ENCODE measurements at regions not wholly inside any gene's neighbourhood (a gene's known extent, or its start where the extent isn't known, plus 50 kb on each side); places are given as distances from the start of the nearest gene placed in this dataset.

GRCh38 chr10:81108516-81109199, 571.0 kb downstream of the SH2D4B start:
- Histone ChIP-seq H3K4me1 (peaks cover 19% of the 10 kb centered on the region), H3K36me3 (ENCODE audit: control insufficient read depth, insufficient read depth, low read length) (no peaks in the 10 kb centered on the region), H3K9me3 (no peaks in the 10 kb centered on the region), H3K27me3 (replicated peaks; ENCODE audit: control insufficient read depth, insufficient read depth, low read length) (no peaks in the 10 kb centered on the region), H3K4me3 (ENCODE audit: low read depth, low read length) (no peak overlapping the region)
- Mint-ChIP-seq H3K27me3 (ENCODE audit: insufficient read depth, unreplicated experiment) (peaks cover 5% of the 10 kb centered on the region), H3K36me3 (ENCODE audit: insufficient read depth, unreplicated experiment) (no peaks in the 10 kb centered on the region), H3K4me3 (ENCODE audit: unreplicated experiment) (no peak overlapping the region), H3K27ac (ENCODE audit: unreplicated experiment) (peak overlapping the region; percentile 35), H3K9me3 (ENCODE audit: unreplicated experiment) (no peaks in the 10 kb centered on the region), H3K4me1 (ENCODE audit: low read depth, unreplicated experiment) (peaks cover 10% of the 10 kb centered on the region)
- intact Hi-C loops (cut with micrococcal nuclease; ENCODE audit: unreplicated experiment) = no loop called here
- no peak for TF ChIP-seq CTCF (IDR thresholded peaks at IDR 0.05; ENCODE audit: insufficient read depth in 1 of 2, low read depth in 1 of 2, low read length in 1 of 2, severe bottlenecking in 1 of 2, unreplicated experiment in 1 of 2)
- BruUV-seq (replicated peaks) = no TSS peak
- ChIA-PET CTCF (no interaction called here), POLR2A (interaction anchor here (0.6 kb wide), 1 partner anchor 88 kb away, joined by 3 read pairs; no protein-coding TSS in a partner anchor)
- DNase-seq = peak; percentile 21 to 39

- no TSS peak for BruUV-seq (replicated peaks)
- Histone ChIP-seq H3K36me3 (ENCODE audit: control insufficient read depth, insufficient read depth, low read length) (no peaks in the 10 kb centered on the region), H3K4me1 (peaks cover 19% of the 10 kb centered on the region), H3K27me3 (replicated peaks; ENCODE audit: control insufficient read depth, insufficient read depth, low read length) (no peaks in the 10 kb centered on the region), H3K4me3 (ENCODE audit: low read depth, low read length) (no peak overlapping the region), H3K9me3 (no peaks in the 10 kb centered on the region)
- CTCF ChIA-PET = no interaction called here
- Mint-ChIP-seq H3K27me3 (ENCODE audit: insufficient read depth, unreplicated experiment) (no peaks in the 10 kb centered on the region), H3K27ac (ENCODE audit: unreplicated experiment) (no peak overlapping the region), H3K36me3 (ENCODE audit: insufficient read depth, unreplicated experiment) (no peaks in the 10 kb centered on the region), H3K4me3 (ENCODE audit: unreplicated experiment) (no peak overlapping the region), H3K4me1 (ENCODE audit: low read depth, unreplicated experiment) (peaks cover 10% of the 10 kb centered on the region), H3K9me3 (ENCODE audit: unreplicated experiment) (no peaks in the 10 kb centered on the region)
- intact Hi-C loops (cut with micrococcal nuclease; ENCODE audit: unreplicated experiment) = no loop called here
- no peak for TF ChIP-seq CTCF (IDR thresholded peaks at IDR 0.05; ENCODE audit: insufficient read depth in 1 of 2, low read depth in 1 of 2, low read length in 1 of 2, severe bottlenecking in 1 of 2, unreplicated experiment in 1 of 2)
- POLR2A ChIA-PET = no interaction called here
- no peak for DNase-seq
Measured at GRCh38 chr10:81109200-81109752, 571.6 kb downstream of the SH2D4B start.

- H3K4me3 Mint-ChIP-seq (ENCODE audit: unreplicated experiment) = no peak overlapping the region
- CTCF ChIA-PET = no interaction called here
Measured at GRCh38 chr10:81116201-81116600, 578.5 kb downstream of the SH2D4B start.

More at GRCh38 chr10:81116201-81116600, 578.5 kb downstream of the SH2D4B start:
- H3K36me3 Mint-ChIP-seq (ENCODE audit: insufficient read depth, unreplicated experiment) = no peaks in the 10 kb centered on the region
- H3K27me3 Mint-ChIP-seq (ENCODE audit: insufficient read depth, unreplicated experiment) = no peaks in the 10 kb centered on the region
- DNase-seq = no peak
- POLR2A ChIA-PET = no interaction called here
- Histone ChIP-seq H3K4me3 (ENCODE audit: low read depth, low read length) (no peak overlapping the region), H3K9me3 (no peaks in the 10 kb centered on the region), H3K4me1 (no peaks in the 10 kb centered on the region), H3K36me3 (ENCODE audit: control insufficient read depth, insufficient read depth, low read length) (no peaks in the 10 kb centered on the region), H3K27me3 (replicated peaks; ENCODE audit: control insufficient read depth, insufficient read depth, low read length) (no peaks in the 10 kb centered on the region)
- intact Hi-C loops (cut with micrococcal nuclease; ENCODE audit: unreplicated experiment) = no loop called here
- no peaks in the 10 kb centered on the region for H3K9me3 Mint-ChIP-seq (ENCODE audit: unreplicated experiment)
- TF ChIP-seq CTCF (IDR thresholded peaks at IDR 0.05; ENCODE audit: insufficient read depth in 1 of 2, low read depth in 1 of 2, low read length in 1 of 2, severe bottlenecking in 1 of 2, unreplicated experiment in 1 of 2) = no peak
- no TSS peak for BruUV-seq (replicated peaks)
- no peak overlapping the region for H3K27ac Mint-ChIP-seq (ENCODE audit: unreplicated experiment)
- peaks cover 7% of the 10 kb centered on the region for H3K4me1 Mint-ChIP-seq (ENCODE audit: low read depth, unreplicated experiment)
